Parathyroid adenoma (tissue), 2 donors: ENCODE measurements at regions not wholly inside any gene's neighbourhood (a gene's known extent, or its start where the extent isn't known, plus 50 kb on each side); places are given as distances from the start of the nearest gene placed in this dataset.
A peak's percentile ranks its signal among the peaks of the same experiment; 100 is the strongest.

ENCODE experiments used
- H2AFZ ChIP-seq: fragments of 300-600 bp; sonication (generic); one replicate; pipeline ENCODE4 v1.7.0; 2017; ENCODE audit warnings: antibody characterized with exemption, mild to moderate bottlenecking
- H3K27ac ChIP-seq: fragments of 300-600 bp; sonication (generic); one replicate; pipeline ENCODE4 v1.7.0; 2017
- H3K27me3 ChIP-seq: fragments of 300-600 bp; sonication (generic); one replicate; pipeline ENCODE4 v1.7.0; 2017; ENCODE audit warnings: low read length; ENCODE audit not compliant: control insufficient read depth, insufficient read depth
- H3K36me3 ChIP-seq: fragments of 300-600 bp; sonication (generic); one replicate; pipeline ENCODE4 v1.7.0; 2017; ENCODE audit warnings: low read length; ENCODE audit not compliant: control insufficient read depth, insufficient read depth
- H3K4me1 ChIP-seq: fragments of 300-600 bp; sonication (generic); one replicate; pipeline ENCODE4 v1.7.0; 2017; ENCODE audit warnings: control low read depth
- H3K4me2 ChIP-seq: fragments of 300-600 bp; sonication (generic); one replicate; pipeline ENCODE4 v1.7.0; 2017; ENCODE audit warnings: low read length
- H3K4me3 ChIP-seq: fragments of 300-600 bp; sonication (generic); one replicate; pipeline ENCODE4 v1.7.0; 2017; ENCODE audit warnings: low read depth, low read length
- H3K79me2 ChIP-seq: fragments of 300-600 bp; sonication (generic); one replicate; pipeline ENCODE4 v1.7.0; 2017; ENCODE audit warnings: control low read depth
- H3K9ac ChIP-seq: fragments of 300-600 bp; sonication (generic); one replicate; pipeline ENCODE4 v1.7.0; 2017; ENCODE audit warnings: mild to moderate bottlenecking
- H3K9me3 ChIP-seq: fragments of 300-600 bp; sonication (generic); one replicate; pipeline ENCODE4 v1.7.0; 2017; ENCODE audit warnings: low read length; ENCODE audit not compliant: control insufficient read depth
- TF ChIP-seq, protein P1 (sequence below): fragments of 300-600 bp; sonication (generic); IDR thresholded peaks from one replicate; pipeline ENCODE4 v1.7.0; 2017; ENCODE audit warnings: antibody characterized with exemption, mild to moderate bottlenecking
- donor health status: primary hyperparathyroidism.

DNA sequence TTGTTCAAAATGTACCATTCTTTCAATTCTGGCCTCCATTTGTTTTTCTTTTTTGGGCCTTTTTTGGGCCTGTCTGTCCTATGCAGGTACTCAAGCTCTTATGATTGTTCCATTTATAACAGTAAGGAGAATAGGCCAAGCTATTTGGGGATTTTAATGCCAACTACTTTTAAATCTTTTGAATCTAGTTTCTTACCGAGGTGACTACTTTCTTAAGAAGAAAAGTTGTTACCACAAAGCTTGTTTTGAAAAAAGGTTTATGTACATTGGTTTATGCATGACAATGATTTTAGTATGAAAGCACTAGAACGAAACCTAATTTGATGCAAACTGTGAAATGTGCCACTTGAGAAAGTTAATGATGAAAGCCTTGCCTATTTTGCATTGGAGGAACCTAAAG lies 98.3 kb upstream of the MTHFD1L start:
- Histone ChIP-seq H3K27me3 (no peaks in the 10 kb centered on the region), H2AFZ (no peak overlapping the region), H3K9ac (no peak overlapping the region), H3K9me3 (no peaks in the 10 kb centered on the region), H3K4me2 (peak overlapping the region; percentile 37), H3K79me2 (peaks cover 18% of the 10 kb centered on the region), H3K36me3 (no peaks in the 10 kb centered on the region), H3K4me3 (no peak overlapping the region), H3K27ac (peak overlapping the region; percentile 40), H3K4me1 (peaks cover 26% of the 10 kb centered on the region)
- TF ChIP-seq, protein P1, sequence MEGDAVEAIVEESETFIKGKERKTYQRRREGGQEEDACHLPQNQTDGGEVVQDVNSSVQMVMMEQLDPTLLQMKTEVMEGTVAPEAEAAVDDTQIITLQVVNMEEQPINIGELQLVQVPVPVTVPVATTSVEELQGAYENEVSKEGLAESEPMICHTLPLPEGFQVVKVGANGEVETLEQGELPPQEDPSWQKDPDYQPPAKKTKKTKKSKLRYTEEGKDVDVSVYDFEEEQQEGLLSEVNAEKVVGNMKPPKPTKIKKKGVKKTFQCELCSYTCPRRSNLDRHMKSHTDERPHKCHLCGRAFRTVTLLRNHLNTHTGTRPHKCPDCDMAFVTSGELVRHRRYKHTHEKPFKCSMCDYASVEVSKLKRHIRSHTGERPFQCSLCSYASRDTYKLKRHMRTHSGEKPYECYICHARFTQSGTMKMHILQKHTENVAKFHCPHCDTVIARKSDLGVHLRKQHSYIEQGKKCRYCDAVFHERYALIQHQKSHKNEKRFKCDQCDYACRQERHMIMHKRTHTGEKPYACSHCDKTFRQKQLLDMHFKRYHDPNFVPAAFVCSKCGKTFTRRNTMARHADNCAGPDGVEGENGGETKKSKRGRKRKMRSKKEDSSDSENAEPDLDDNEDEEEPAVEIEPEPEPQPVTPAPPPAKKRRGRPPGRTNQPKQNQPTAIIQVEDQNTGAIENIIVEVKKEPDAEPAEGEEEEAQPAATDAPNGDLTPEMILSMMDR = no peak

DNA sequence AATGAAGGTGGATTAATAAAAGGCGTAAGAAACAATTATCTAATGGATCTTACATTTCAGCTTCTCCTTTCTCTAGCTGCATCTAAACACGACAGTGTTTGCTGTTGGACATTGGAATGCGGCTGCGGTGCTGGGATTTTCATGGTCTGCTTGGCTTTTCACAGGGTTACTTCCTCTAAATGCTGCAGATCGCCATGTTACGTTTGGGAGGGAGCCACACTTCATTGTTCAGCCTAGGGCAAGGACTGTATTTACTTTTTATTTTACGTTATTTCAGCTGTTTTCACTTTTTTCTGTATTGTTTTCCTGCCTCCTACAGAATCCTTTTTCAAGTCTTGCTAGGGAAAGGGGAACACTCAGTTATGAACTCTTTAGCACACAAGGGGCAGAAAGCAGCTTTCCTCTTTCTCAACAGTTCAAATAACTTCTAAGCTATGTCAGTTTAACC lies 97.9 kb upstream of the MTHFD1L start:
- Histone ChIP-seq H3K4me1 (peaks cover 26% of the 10 kb centered on the region), H3K27ac (peak overlapping the region; percentile 40), H3K79me2 (peaks cover 20% of the 10 kb centered on the region), H3K27me3 (no peaks in the 10 kb centered on the region), H2AFZ (no peak overlapping the region), H3K4me2 (peak overlapping the region; percentile 37), H3K4me3 (no peak overlapping the region), H3K9ac (no peak overlapping the region), H3K9me3 (no peaks in the 10 kb centered on the region), H3K36me3 (no peaks in the 10 kb centered on the region)
- TF ChIP-seq, protein P1 = no peak

DNA sequence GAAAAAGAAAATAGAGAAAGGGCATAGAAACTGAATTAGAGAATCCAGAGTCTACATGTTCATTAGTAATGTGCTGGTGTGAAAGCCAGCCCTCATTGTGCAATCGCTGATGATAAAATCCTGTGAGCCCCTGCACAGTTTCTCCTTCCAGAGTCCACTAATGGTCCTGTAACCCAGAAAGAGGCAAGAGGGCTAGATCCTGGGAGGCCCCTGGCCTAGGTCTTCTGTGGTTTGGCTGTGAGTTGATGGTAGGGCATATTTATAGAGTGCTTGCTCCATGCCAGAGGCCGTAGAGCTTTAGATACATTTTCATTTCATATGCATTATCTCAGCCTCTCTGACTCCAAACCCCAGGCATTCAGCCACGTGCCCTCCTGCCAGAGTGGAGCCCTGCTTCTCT lies 94.9 kb upstream of the MTHFD1L start:
- TF ChIP-seq, protein P1 = no peak
- Histone ChIP-seq H2AFZ (no peak overlapping the region), H3K27me3 (no peaks in the 10 kb centered on the region), H3K27ac (no peak overlapping the region), H3K4me1 (peaks cover 11% of the 10 kb centered on the region), H3K9me3 (no peaks in the 10 kb centered on the region), H3K4me3 (no peak overlapping the region), H3K79me2 (peaks cover 16% of the 10 kb centered on the region), H3K36me3 (no peaks in the 10 kb centered on the region), H3K9ac (no peak overlapping the region), H3K4me2 (no peak overlapping the region)

DNA sequence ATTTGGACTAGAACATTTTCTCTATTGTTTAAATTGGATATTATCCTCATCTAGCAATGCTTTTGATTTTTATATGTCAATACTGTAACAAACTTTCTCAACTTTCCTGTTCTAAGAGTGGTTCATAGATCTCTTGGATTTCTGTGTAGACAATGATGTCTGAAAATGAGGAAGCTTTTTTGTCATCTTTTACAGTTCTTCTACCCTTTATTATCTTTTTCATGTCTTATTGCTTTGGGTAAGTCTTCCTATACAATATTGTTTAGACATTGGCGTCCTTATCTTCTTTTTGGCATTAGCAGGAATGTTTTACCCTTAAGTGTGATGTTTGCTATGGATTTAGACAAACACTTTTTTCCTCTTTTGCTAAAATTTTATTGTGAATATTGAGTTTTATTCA lies 91.5 kb upstream of the MTHFD1L start:
- Histone ChIP-seq H3K4me1 (no peaks in the 10 kb centered on the region), H3K4me2 (no peak overlapping the region), H3K27me3 (no peaks in the 10 kb centered on the region), H3K9ac (no peak overlapping the region), H3K36me3 (no peaks in the 10 kb centered on the region), H3K4me3 (no peak overlapping the region), H2AFZ (no peak overlapping the region), H3K27ac (no peak overlapping the region), H3K79me2 (peaks cover 21% of the 10 kb centered on the region), H3K9me3 (no peaks in the 10 kb centered on the region)
- TF ChIP-seq, protein P1 = no peak

DNA sequence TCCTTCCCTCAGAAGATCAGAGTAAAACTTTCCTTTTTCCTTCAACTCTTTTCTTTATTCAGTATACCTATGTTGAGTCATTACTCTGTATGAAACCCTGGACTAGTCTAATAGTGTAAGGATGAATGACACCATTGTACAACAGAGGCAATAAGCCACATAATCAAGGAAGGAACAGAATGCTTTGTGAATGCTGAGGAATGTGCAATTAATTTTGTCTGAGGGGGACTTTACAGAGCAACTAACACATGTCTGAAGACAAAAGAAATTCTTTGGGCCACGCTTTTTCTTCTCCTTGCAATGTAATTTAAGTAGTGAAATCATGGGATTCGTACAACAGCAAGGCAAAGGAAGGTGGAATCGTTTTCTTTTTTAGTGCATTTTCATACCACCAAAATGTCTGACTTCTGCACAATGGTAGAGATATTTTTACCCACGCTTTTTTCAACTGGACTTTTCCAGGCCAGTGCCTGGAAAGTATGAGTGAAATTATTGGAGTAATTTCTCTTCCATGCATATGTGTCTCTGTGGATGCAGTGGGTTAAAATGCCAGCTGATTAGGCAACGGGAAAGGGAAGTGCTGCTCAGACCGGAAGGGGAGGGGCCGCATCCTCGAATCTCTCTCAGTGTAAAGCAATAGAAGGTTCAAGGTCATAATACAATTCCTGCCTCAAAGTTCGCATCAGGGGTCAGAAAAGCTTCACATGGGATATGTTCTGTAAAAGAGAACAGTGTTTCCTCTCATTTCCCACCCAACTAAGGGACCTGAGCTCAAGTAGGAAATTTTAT lies 89.9 kb upstream of the MTHFD1L start:
- no peaks in the 10 kb centered on the region for H3K36me3 ChIP-seq
- H3K4me1 ChIP-seq = no peaks in the 10 kb centered on the region
- H3K79me2 ChIP-seq = peaks cover 17% of the 10 kb centered on the region
- H2AFZ ChIP-seq = no peak overlapping the region
- no peak overlapping the region for H3K4me3 ChIP-seq
- no peaks in the 10 kb centered on the region for H3K27me3 ChIP-seq
- H3K4me2 ChIP-seq = no peak overlapping the region
- no peaks in the 10 kb centered on the region for H3K9me3 ChIP-seq
- no peak overlapping the region for H3K27ac ChIP-seq
- no peak overlapping the region for H3K9ac ChIP-seq
- TF ChIP-seq, protein P1 = no peak
